NB4 (cell line): ENCODE measurements at regions not wholly inside any gene's neighbourhood (a gene's known extent, or its start where the extent isn't known, plus 50 kb on each side); places are given as distances from the start of the nearest gene placed in this dataset.

ENCODE experiments used
- DNase-seq: peaks from one replicate; pipeline ENCODE4 v3.0.0; 2010; ENCODE audit warnings: low read depth
- H3K4me3 ChIP-seq: one replicate; pipeline ENCODE4 v1.5.1; 2011; ENCODE audit warnings: mild to moderate bottlenecking, low read depth, low read length, moderate library complexity
- MYC ChIP-seq: IDR thresholded peaks from 2 replicates; pipeline ENCODE4 v1.6.1; 2011; ENCODE audit warnings: low read depth, low read length
- POLR2A ChIP-seq: IDR thresholded peaks from 2 replicates; pipeline ENCODE4 v1.6.1; 2011; ENCODE audit warnings: mild to moderate bottlenecking; ENCODE audit not compliant: insufficient read length; ENCODE audit errors: extremely low read depth
- TF ChIP-seq, protein P1 (sequence below): IDR thresholded peaks from 2 replicates; pipeline ENCODE4 v1.6.1; 2011; ENCODE audit warnings: low read depth, low read length
- TF ChIP-seq, protein P2 (sequence below): IDR thresholded peaks from one replicate; pipeline ENCODE4 v1.5.1; 2012; ENCODE audit warnings: low read depth, low read length

DNA sequence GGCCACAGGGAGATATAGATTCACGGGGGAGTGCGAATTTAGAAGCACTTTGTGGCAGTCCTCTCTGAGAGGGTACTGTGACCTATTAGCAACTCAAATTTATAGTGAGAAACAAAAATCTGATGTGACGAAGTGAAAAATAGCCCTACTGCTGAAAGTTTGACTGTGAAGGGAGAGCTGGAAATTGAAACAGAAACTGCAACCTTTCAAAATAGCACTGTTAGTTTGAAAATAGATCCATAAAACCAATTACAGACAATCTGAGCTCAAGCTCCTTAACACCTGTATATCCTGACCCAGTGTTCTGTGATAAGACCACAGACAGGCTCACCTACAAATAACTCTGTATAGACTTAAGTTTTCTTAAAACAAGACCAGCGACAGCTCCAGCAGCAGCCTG lies 420.1 kb downstream of the IRX1 start:
- H3K4me3 ChIP-seq, result no peak overlapping the region
- TF ChIP-seq MYC (no peak), POLR2A (no peak)
- TF ChIP-seq, protein P1, sequence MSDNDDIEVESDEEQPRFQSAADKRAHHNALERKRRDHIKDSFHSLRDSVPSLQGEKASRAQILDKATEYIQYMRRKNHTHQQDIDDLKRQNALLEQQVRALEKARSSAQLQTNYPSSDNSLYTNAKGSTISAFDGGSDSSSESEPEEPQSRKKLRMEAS, result no peak
- TF ChIP-seq, protein P2, sequence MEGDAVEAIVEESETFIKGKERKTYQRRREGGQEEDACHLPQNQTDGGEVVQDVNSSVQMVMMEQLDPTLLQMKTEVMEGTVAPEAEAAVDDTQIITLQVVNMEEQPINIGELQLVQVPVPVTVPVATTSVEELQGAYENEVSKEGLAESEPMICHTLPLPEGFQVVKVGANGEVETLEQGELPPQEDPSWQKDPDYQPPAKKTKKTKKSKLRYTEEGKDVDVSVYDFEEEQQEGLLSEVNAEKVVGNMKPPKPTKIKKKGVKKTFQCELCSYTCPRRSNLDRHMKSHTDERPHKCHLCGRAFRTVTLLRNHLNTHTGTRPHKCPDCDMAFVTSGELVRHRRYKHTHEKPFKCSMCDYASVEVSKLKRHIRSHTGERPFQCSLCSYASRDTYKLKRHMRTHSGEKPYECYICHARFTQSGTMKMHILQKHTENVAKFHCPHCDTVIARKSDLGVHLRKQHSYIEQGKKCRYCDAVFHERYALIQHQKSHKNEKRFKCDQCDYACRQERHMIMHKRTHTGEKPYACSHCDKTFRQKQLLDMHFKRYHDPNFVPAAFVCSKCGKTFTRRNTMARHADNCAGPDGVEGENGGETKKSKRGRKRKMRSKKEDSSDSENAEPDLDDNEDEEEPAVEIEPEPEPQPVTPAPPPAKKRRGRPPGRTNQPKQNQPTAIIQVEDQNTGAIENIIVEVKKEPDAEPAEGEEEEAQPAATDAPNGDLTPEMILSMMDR, result no peak
- DNase-seq, result no peak

DNA sequence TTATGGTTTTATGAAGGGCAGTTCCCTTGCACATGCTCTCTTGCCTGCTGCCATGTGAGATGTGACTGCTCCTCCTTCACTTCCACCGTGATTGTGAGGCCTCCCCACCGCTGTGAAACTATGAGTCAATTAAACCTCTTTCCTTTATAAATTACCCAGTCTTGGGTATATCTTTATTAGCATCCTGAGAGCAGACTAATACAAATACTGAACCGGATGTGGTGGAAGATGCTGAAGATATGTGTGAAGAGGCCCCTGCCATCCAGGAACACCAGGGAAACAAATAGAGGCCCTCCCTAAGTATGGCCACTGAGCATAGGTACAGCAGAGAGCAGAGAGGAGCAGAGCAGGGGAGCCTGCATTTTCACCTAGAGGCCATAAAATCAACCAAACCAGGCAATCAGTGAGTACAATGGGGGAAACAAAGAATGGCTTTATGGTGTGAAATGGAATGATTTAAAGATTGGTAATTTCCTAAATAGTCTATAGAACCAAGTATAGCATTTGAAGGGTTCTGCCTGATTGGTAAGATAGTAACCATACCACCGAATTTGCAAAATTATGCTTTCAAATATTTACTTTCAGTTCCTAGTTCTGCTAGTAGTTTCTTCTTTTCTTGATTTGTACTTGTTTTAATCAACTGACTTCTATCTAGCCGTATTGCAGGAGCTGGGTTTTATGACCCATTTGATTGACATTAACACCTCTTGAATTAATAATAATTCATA lies 421.6 kb downstream of the IRX1 start:
- H3K4me3 ChIP-seq, result no peak overlapping the region
- TF ChIP-seq POLR2A, result no peak
- TF ChIP-seq, protein P1, result no peak
- TF ChIP-seq, protein P2, result no peak
- TF ChIP-seq MYC, result no peak
- DNase-seq, result no peak

DNA sequence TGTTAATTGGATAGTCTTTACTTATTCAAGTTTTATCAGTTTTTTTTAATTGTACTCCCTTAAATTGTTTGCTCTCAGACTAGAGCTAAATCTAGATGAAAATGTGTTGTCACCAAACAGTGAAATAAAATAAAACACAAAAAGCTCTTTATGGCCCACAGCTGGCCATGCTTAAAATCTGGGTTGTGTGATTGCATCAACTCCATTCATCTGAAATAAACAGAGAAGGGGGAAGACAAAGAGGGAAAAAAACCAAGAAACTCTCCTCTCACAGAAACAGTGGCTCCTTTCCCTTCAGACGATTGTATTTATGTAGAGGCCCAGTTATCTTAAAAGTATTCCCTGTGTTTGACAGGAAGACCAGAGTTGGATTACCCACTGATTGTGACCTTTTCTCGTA lies 422.4 kb downstream of the IRX1 start:
- TF ChIP-seq, protein P2, result no peak
- TF ChIP-seq POLR2A (no peak), MYC (no peak)
- TF ChIP-seq, protein P1, result no peak
- DNase-seq, result no peak
- H3K4me3 ChIP-seq, result no peak overlapping the region

DNA sequence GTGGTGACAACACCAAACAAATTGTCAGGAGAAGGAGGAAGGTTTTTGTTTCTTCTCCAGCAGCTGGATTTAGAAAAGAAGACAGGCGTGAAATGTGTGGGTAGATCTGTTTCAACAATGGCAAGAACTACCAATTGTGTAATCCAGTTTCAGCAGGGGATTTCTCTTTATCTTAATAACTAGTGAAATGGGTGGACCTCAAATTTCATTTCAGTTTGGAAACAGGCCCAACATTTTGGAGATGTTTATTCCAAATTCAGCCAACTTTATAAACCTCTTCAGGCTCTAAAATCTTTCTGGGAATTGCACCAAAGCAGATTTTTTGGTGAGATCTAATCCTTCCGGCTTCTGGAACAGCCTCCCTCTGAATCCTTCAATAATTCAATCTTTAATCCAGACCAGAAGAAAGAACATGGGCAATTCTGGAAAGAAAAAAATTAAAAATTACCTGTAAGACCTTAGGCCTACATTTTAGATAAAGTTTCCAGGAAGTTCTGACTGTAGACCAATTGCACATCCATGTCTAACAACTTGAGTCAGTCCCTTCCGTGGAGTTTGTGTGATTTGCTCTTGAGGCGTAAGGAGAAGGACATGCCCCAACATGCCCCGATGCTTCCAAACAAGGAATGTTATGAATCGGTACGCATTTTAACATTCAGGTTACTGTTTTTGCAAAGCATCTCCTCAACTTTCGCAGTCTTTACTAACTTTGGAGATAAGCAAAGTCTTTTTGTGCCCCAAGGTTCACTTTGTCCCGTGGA lies 423.6 kb downstream of the IRX1 start:
- H3K4me3 ChIP-seq, result no peak overlapping the region
- DNase-seq, result no peak
- TF ChIP-seq, protein P2, result no peak
- TF ChIP-seq, protein P1, result no peak
- TF ChIP-seq MYC (no peak), POLR2A (no peak)

DNA sequence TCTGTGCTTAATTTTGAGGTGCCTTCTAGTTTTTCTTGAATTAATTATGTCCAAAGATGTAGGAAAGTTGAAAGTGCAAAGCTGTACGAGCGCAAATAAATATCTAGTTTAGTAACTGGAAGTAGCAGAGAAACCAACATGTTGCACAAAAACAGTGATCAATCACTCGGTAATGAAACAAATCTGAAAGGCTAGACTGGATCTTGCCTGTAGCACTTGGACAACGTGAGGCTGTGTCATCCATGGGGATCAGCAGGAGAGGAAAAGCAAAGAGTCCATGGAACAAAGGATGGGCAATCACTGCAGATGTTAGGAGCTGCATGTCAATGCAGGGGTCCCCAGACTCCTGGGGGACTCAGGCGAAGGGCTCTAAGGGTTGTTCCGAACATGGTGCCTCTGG lies 424.2 kb downstream of the IRX1 start:
- TF ChIP-seq, protein P1, result no peak
- TF ChIP-seq MYC, result no peak
- TF ChIP-seq, protein P2, result no peak
- no peak for TF ChIP-seq POLR2A
- no peak overlapping the region for H3K4me3 ChIP-seq
- no peak for DNase-seq
